ENCODE measurements at regions not wholly inside any gene's neighbourhood (a gene's known extent, or its start where the extent isn't known, plus 50 kb on each side); places are given as distances from the start of the nearest gene placed in this dataset.
"Not testable (repeated sequence)": the region's sequence is repeated elsewhere in the genome, so short reads cannot be mapped to it uniquely, and the experiment has no call there.

DNA sequence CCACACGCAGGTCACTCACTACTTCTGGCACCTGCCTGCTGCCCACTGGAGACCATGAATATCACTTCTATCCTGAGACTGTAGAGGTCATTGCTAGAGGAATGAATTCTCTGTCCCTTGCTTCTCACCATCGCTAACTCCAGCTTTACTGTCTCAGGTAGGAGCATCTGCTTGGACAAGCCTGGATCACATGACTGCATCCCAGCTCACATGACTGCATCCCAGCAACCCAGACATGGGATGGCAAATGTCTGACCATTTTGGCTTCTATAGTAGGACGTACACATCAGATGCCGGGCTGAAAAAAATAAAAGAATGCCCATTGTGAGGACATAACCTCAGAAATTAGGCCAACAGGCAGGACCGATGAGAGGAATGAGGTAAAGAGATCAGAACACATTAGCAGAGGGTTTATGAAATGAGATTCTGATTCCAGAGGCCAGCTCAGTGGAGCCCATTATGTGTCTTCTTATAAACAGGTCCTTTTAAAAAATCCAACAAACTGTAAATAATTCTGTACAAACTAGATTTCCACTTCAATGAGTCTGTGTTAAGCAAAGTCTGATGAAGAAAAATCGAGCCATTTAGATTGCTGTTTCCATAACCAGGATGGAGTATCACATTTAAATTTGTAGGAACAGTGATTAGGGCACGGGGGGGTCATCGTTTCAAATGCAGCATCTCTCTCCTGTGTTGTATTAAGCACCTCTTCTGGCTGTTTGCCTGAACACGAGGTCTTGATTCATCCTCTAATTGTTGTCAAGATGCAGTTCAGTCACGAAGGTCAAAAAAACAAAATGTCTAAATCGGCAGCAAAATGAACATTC lies 126.7 kb downstream of the MTHFS start:
- DNase-seq (ENCODE audit: low spot score) = no peak
- Mint-ChIP-seq H3K4me3 (no peak overlapping the region), H3K9me3 (no peaks in the 10 kb centered on the region), H3K27me3 (ENCODE audit: insufficient read depth) (peaks cover 13% of the 10 kb centered on the region), H3K36me3 (ENCODE audit: low read depth) (no peaks in the 10 kb centered on the region), H3K27ac (no peak overlapping the region), H3K4me1 (ENCODE audit: low read depth) (no peaks in the 10 kb centered on the region)
- intact Hi-C loops (cut with micrococcal nuclease) = loop anchor here (1.0 to 2.0 kb wide), 2 partner anchors 83 to 223 kb away; no protein-coding TSS in a partner anchor

DNA sequence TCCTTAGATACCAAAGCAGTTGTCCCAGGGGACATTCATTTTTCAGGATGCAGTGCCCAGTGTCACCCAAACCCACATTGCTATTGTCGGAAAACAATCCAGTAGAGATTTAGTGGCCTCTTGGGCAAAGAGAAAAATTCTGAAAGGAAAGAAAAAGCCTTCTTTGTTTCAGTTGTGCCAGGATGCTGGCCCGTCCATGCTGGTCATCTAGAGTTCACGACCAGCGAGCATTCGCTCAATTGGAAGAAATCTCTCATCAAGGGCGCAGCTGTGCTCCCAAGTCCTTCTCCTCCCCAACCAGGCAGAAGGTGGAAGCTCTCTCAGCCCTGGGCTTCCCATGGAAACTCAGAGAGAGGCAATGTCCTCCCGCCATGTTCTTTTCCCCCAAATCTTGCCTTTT lies 123.7 kb downstream of the MTHFS start:
- intact Hi-C loops (cut with micrococcal nuclease) = no loop called here
- H3K27me3 Mint-ChIP-seq (ENCODE audit: insufficient read depth) = peaks cover 18% of the 10 kb centered on the region
- DNase-seq (ENCODE audit: low spot score) = no peak
- no peaks in the 10 kb centered on the region for H3K36me3 Mint-ChIP-seq (ENCODE audit: low read depth)
- no peaks in the 10 kb centered on the region for H3K4me1 Mint-ChIP-seq (ENCODE audit: low read depth)
- H3K4me3 Mint-ChIP-seq = no peak overlapping the region
- H3K27ac Mint-ChIP-seq = no peak overlapping the region
- H3K9me3 Mint-ChIP-seq = no peaks in the 10 kb centered on the region

- Mint-ChIP-seq H3K27me3 (ENCODE audit: insufficient read depth) (peaks cover 16% of the 10 kb centered on the region), H3K4me1 (ENCODE audit: low read depth) (no peaks in the 10 kb centered on the region), H3K4me3 (no peak overlapping the region), H3K36me3 (ENCODE audit: low read depth) (no peaks in the 10 kb centered on the region), H3K9me3 (no peaks in the 10 kb centered on the region), H3K27ac (no peak overlapping the region)
- intact Hi-C loops (cut with micrococcal nuclease) = no loop called here
- DNase-seq (ENCODE audit: low spot score) = no peak
Measured at GRCh38 chr15:79775821-79776220, 121.0 kb downstream of the MTHFS start.

- intact Hi-C loops (cut with micrococcal nuclease) = no loop called here
- Mint-ChIP-seq H3K4me3 (no peak overlapping the region), H3K36me3 (ENCODE audit: low read depth) (peaks cover 1% of the 10 kb centered on the region), H3K9me3 (peaks cover 19% of the 10 kb centered on the region), H3K27me3 (ENCODE audit: insufficient read depth) (peaks cover 18% of the 10 kb centered on the region), H3K27ac (no peak overlapping the region), H3K4me1 (ENCODE audit: low read depth) (no peaks in the 10 kb centered on the region)
- no peak for DNase-seq (ENCODE audit: low spot score)
Measured at GRCh38 chr15:79777916-79778315, 118.9 kb downstream of the MTHFS start.

DNA sequence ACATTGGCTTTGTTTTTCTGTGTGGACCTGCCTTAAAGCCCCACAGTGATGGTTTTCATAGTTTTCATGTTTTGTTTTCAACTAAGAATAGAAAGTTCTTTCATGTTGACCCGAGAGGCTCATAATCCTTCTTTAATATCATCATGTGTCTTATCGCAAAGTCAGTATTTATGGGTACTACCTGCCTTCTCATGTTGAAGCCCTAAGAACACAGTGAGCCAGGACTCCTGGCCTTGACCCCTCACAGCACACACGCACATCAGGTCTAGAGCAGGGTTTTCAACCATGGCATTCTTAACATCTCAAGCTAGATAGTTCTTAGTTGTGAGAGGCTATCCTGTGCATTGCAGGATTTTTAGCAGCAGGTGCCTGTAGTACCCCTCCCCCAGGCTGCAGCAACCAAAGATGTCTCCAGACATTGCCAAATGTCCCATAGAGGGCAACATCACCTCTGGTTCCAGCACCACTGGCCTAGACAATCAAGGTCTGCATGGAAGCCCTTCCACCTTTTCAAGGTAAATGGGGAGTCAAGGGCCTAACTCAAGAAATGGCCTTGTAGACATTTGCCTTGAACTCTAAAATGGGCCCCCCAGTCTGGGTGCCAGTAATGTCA lies 118.3 kb downstream of the MTHFS start:
- intact Hi-C loops (cut with micrococcal nuclease) = no loop called here
- peaks cover 20% of the 10 kb centered on the region for H3K27me3 Mint-ChIP-seq (ENCODE audit: insufficient read depth)
- DNase-seq (ENCODE audit: low spot score) = no peak

GRCh38 chr15:79779746-79780145 lies 117.1 kb downstream of the MTHFS start:
- Mint-ChIP-seq H3K9me3 (peaks cover 23% of the 10 kb centered on the region), H3K36me3 (ENCODE audit: low read depth) (peaks cover 1% of the 10 kb centered on the region), H3K4me1 (ENCODE audit: low read depth) (no peaks in the 10 kb centered on the region), H3K27ac (no peak overlapping the region), H3K27me3 (ENCODE audit: insufficient read depth) (peaks cover 24% of the 10 kb centered on the region), H3K4me3 (no peak overlapping the region)
- intact Hi-C loops (cut with micrococcal nuclease) = no loop called here
- peak; percentile 20 for DNase-seq (ENCODE audit: low spot score)

More for the DNA sequence above, 118.3 kb downstream of the MTHFS start:
- H3K27ac Mint-ChIP-seq = no peak overlapping the region
- H3K4me3 Mint-ChIP-seq = no peak overlapping the region
- H3K4me1 Mint-ChIP-seq (ENCODE audit: low read depth) = no peaks in the 10 kb centered on the region
- peaks cover 1% of the 10 kb centered on the region for H3K36me3 Mint-ChIP-seq (ENCODE audit: low read depth)
- H3K9me3 Mint-ChIP-seq = peaks cover 23% of the 10 kb centered on the region

DNA sequence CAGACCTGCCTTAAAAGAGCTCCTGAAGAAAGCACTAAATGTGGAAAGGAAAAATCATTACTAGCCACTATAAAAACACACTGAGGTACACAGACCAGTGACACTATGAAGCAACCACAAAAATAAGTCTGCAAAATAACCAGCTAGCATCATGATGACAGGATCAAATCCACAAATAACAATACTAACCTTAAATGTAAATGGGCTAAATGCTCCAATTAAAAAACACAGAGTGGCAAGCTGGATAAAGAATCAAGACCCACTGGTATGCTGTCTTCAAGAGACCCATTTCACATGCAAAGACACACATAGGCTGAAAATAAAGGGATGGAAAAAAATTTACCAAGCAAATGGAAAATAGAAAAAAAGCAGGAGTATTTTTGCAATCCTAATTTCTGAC lies 114.5 kb downstream of the MTHFS start:
- DNase-seq (ENCODE audit: low spot score); H3K4me3 Mint-ChIP-seq; H3K36me3 Mint-ChIP-seq (ENCODE audit: low read depth); H3K4me1 Mint-ChIP-seq (ENCODE audit: low read depth); intact Hi-C loops (cut with micrococcal nuclease); H3K27ac Mint-ChIP-seq: not testable (repeated sequence)
- H3K27me3 Mint-ChIP-seq (ENCODE audit: insufficient read depth) = peaks cover 26% of the 10 kb centered on the region
- peaks cover 26% of the 10 kb centered on the region for H3K9me3 Mint-ChIP-seq

Measured in activated T-helper 1 cell treated with anti-CD3 and anti-CD28 coated beads, Interleukin-12 subunit alpha, Interleukin-12 subunit beta, Interleukin-2, Interleukin-4 antibody, amounts not matched to agents 30 ng/mL and 10 ng/mL and 1 ng/mL, durations not matched to agents 14 hours and 24 hours and 36 hours (primary cell).